ENCODE measurements at regions not wholly inside any gene's neighbourhood (a gene's known extent, or its start where the extent isn't known, plus 50 kb on each side); places are given as distances from the start of the nearest gene placed in this dataset.

- TF ChIP-seq CTCF (IDR thresholded peaks at IDR 0.05) = no peak
- no peak for TF ChIP-seq POLR2A (IDR thresholded peaks at IDR 0.05)
Measured at GRCh38 chr11:15911377-15912044, 444.8 kb downstream of the SOX6 start.

Measured in right lobe of liver (tissue), 4 donors.